Right hindlimb (tissue), 1 donor: ENCODE measurements at regions not wholly inside any gene's neighbourhood (a gene's known extent, or its start where the extent isn't known, plus 50 kb on each side); places are given as distances from the start of the nearest gene placed in this dataset.

Experiments
- DNase-seq: peaks from one replicate; pipeline ENCODE4 v3.0.0-alpha.2; 2018

DNA sequence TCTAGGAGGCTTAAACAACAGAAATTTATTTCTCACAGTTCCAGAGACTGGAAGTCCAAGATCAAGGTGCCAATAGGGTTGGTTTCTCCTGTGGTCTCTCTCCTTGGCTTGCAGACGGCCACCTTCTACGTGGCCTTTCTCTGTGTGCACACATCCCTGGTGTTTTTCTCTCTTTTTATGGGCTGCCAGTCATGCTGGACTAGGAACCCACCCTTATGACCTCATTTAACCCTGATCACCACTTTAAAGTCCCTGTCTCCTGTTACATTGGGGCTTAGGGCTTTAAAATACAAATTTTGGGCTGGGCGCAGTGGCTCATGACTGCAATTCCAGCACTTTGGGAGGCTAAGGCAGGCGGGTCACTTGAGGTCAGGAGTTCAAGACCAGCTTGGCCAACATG, 157.1 kb downstream of the TLE1 start:
- DNase-seq = no peak

DNA sequence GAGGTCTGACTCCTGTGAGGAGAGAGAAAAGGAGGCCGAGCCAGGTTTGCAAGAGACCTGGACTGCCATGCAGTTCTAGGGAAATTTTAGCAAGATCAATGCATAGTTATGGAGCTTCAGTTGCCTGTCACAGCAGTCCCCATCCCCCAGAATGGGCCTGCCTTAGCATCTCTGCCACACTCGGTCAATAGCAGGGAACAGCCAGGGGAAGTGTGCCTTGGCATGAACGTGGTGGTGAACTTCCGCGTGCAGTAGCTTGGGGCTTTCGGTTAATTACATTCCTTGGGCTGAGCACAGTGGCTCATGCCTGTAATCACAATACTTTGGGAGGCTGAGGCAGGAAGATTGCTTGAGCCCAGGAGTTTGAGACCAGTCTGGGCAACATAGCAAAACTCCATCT, 157.8 kb downstream of the TLE1 start:
- no peak for DNase-seq

DNA sequence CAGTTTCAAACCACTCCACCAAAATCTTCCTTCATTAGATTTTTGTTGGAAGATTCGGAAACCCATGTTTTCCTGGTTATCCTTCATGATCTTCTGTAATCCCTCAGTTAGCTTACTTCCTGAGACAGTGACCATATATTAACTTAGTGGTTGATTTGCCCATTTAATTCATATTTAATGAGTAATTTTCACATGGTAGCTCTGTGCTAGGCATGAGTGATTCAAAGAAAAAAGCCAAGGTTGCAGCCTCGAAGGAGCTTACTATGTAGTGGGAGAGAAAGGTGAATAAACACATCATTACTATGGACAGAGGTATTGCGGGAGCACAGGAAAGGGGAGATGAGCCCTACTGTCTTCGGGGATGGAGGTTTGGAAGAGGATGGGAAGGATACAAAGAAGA, 158.5 kb downstream of the TLE1 start:
- DNase-seq = no peak

DNA sequence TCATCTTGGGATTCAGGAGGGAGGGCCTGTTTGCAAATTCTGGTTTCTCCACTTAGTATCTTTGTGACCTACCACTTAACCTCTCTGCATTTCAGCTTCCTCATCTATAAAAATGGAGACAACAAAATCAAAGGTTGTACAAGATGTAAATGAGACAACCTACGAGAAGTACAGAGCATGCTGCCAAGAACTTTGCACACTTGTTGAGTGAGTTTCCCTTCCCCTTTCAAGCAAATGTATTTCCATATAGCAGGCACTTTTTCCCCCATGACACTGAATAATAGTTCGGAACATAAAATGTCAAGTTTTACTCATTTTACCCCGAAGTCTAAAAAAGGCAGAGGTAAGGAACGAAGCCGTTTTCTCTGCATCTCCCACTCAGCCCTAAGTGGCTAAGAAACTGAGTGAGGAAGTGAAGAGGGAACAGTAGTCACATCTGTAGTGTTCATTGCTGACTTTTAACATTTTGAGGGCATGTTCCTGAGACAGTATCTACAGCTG, 159.0 kb downstream of the TLE1 start:
- DNase-seq = no peak

DNA sequence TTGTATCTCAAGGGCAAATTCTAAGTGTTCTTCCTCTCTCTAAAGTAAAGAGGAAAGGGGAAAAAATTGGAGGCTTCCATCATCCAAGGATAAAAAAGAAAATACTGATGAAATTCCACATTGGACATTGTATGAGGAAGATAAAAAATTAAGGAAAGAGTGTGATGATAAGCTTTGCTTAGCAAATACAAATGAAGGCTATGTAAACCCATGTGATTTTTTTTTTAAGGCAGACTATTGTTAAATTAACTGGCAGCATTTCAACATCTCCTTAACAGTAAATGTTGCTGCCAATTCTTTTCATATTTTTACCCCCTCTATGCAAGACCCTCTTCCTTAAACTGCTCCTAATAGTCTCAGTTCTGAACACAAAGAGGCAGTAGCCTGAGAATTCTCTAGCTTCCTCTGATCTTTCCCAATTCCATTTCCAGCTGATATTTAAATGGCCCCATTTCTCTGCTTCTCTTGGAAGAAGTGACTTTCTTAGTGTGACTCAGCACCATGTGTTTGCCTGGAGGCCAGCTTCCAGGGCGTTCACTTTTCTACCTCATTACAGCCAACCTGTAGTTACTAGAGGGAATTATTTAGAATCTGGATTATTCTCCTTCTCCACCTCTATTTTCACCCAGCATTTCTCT, 159.7 kb downstream of the TLE1 start:
- no peak for DNase-seq

DNA sequence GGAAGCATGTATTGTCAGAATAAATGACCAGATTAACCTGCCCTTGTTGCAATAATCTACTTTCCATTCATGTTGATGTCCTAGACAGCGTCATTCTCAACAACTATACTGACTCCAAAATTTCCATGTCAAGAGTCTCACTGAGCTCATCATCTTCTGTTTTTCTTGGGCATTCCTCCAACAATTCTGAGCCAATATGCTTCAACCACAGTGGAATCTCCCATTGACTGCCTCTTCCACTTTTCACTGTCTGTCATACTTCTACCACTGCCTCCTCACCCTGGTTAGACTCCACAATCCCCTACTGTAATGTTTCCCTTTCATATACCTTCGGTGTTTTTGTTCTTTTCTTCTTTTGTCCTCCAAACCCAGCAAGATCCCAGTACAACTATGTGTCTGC, 162.8 kb downstream of the TLE1 start:
- DNase-seq = no peak

DNA sequence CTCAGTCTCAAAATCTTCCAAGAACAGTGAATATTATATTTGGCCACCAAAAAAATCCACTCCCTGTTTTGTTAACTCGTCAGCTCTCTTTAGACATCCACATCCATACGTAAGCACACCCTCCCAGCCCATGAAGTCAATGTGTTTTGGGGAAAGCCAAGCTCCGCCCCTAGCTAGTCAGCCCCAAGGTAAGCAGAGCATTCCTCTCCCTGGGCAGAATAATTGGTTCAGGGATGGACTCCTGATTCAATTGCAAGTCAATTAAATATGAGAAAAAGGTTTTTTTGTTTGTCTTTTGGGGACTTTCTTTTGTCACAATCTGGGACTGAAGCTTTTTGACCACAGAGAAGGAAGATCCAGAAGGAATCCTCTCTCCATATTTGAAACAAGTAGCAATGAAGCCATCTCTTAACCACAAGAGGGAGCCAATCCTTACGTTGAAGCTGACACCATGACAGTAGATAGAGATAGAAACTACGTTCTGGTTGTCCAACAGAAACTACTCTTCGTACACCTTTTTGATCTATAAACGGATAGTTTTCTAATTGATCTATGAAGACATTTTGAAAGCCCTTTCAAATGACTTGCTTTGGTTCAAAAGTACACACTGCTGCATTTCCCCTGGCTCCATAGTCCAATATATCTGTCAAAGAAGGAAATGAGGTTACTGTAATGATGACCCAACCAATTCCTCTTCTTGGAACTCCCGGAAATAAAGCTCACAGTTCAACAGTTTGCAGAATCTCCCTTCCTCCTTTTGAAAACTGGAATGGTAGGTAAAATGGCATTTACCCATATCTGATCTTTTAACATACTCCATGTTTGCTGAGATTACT, 166.4 kb downstream of the TLE1 start:
- DNase-seq = no peak

DNA sequence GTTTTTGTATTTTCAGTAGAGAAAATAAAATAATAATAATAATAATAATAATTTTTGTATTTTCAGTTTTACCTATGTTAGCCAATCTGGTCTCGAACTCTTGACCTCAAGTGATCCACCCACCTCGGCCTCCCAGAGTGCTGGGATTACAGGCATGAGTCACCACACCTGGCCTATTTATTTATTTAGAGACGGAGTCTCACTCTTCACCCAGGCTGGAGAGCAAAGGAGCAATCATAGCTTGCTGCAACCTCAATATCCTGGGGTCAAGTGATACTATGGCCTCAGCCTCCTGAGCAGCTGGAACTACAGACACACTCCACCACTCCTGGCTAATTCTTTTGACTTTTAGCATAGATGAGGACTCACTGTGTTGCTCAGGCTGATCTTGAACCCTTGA, 167.5 kb downstream of the TLE1 start:
- no peak for DNase-seq

DNA sequence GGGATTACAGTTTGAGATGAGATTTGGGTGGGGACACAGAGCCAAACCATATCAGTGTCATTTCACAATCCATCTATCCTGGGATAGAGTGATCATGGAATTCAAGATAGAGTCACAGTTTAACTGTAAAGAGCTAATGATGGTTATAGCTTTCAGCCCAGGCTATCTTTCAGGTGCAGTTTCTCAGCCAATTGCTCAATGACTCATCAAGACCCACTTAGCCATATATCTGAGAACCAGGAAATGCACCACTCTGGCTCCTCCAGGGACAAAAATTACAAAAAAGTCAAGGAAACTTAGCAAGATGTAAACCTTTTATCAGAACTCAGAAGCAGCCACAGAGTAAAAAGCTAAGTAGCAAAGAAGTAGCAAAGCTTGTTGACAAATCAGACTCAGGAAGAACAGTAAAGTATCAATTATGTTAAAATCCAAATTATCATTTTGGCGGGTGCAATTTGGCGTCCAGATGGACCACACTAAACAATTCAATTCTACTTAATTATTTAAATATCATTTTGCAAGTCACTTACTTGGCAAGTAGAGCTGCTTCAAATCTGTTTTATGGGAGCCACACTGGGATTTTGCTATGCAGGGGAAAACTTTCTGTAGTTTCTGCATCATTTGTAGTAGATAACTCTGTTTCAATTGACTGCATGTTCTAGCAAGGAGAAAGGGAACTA, 169.4 kb downstream of the TLE1 start:
- DNase-seq = no peak

DNA sequence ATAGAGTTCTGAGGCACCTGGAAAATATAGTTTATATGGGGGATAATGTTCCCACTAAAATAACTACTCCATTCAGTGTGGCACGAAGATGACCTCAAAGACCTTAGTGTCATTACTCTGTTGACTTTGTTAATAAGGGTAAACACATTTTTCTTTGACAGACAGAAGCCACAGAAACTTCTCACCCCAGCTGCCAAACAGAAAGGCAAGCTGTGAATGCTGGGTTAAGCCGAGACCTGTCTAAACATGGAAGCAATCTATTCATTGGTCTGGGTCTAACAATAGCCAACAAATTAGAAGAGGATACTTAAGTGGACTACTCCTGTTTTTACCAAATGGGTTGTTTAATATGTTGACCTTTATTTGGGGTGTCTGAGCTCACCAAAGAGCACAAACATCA, 171.4 kb downstream of the TLE1 start:
- no peak for DNase-seq

DNA sequence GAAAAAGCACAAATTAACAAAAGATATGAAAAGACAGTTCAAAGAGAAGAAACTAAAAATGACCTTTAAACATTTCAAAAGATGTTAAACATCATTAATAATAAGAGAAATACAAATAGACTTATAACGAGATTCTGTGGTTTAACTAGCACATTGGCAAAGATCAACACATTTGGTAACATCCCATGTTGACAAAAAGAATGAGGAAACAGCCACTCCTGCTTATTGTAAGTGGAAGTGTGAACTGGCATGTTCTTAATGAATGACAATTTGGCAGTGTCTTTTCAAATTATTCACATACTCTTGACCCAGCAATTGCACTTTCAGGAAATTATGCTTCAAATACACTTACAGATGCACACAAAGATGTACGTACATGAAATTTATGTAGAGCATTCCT, 176.3 kb downstream of the TLE1 start:
- DNase-seq = no peak

DNA sequence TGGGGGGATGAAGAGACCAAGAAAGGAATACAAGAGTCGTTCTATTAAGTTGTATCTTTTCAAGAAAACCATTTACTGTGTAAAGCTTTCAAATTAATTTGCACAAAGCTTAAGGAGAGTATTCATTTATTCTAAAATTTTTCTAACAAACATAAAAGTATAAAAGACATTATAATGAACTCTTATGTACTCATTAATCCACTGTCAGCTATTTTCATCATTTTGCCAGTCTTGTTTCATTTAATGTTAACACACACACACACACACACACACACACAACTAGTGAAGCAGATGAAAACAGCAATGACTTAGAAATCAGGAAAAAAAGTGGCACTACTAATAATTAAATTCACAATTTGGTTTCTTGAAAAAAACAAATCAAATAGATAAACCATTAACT, 176.7 kb downstream of the TLE1 start:
- no peak for DNase-seq

DNA sequence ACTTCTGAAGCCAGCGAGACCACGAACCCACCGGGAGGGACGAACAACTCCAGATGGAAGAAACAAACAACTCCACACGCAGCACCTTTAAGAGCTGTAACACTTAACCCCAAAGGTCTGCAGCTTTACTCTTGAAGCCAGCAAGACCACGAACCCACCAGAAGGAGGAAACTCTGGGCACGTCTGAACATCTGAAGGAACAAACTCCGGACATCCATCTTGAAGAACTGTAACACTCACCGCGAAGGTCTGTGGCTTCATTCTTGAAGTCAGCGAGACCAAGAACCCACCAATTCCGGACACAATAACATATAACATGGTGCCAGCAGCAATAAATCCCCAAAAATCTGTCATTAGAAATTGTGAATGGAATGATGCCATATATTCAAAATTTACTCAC, 180.9 kb downstream of the TLE1 start:
- DNase-seq = no peak

DNA sequence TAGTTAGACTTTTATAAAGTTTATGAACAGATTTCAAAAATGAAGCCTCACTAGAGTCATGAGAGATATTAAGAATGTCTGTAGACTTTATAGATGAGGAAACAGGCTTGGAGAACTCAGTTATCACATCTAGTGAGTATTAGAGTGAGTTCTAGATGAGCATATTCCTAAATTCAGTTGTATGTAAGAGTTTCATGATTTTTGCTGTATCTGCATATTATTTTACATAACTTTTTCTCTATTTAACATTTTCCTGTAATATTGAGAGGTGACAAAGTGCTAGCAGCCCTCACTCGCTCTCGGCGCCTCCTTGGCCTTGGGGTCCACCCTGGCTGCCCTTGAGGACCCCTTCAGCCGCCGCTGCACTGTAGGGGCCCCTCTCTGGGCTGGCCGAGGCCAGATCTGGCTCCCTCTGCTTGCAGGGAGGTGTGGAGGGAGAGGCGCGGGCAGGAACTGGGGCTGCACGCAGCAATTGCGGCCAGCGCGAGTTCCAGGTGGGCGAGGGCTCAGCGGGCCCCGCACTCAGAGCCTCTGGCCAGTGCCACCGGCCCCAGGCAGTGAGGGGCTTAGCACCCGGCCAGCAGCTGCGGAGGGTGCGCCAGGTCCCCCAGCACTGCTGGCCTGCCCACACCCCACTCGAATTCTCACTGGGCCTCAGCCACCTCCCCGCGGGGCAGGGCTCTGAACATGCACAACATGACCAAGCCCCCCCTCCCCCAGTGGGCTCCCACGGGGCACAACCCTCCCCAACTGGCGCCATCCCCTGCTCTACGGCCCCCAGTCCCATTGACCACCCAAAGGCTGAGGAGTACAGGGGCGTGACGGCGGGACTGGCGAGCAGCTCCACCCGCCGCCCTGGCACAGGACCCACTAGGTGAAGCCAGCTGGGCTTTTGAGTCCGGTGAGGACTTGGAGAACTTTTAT, 182.1 kb downstream of the TLE1 start:
- DNase-seq = no peak

DNA sequence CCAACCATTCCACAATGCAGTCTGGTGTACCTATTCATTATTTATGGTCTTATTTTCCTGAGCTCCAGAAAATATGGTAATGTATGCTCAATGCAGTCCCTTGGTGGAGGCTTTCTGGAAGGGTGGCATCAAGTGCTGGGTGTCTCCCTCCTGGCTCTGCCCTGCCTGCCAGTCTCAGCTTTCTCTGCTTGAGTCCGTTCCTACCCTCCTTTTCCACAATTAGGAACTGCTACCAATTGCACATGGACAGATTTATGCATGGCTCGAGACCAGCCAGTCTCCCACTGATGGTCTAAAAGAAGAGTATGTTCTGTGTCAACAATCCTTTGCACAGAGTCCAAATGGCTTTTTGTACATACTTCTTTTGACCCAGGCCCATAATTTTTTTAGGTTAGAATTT, 189.8 kb downstream of the TLE1 start:
- no peak for DNase-seq

DNA sequence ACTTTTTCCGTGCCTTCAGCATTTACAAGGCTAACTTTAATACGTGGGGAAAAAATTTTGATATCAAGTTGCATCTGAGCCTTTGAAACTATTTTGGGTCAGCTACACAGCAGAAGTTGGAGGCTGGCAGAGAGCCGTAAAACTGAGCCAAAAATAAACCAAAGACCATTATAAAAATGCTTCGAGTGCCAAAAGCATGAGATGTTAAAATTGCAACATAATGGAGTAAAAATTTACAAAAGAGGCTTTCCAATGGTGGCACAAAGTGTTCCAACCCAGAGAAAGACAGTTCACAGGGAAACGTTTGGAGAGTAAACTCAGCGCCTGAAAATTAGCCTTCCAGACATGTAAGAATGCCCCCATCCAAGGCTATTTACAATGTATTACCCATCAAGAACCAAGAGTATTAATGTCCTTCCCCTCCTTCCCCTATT, 190.3 kb downstream of the TLE1 start:
- peak; percentile 43 for DNase-seq

DNA sequence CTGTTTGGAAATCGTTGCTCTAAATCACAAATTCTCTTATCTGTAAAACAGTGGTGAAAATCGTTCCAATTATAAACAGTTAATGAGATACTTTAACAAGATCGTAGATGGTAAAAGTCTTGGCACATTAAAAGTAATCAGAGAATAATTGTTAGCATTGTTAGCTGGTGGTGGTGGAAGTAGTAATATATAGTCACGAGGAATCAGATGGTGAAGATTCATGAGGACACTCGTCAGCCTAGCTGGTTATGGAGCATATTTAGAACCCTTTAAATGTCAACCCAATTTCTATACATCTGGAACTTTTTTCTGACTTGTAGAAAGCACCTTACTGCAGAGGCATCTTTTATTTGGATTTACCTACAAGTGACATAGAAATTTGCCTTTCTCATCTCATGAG, 190.8 kb downstream of the TLE1 start:
- no peak for DNase-seq

DNA sequence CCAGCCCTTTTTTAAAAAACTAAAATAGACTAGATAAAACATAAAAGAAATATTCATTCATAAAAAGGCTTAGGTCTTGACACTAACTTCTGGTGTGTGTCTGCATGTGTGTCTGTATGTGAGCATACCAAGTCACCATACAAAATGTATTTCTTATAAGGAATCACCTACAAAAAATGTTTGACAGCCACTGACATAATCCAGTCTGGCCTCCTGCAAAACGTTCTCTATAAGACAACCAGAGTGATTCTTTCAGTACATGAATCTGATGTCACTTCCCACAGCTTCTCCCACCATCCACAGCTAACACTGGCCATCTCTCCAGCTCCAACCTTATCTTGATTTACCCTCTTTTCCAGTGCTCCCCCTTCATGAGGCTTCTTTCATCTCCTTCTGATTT, 192.3 kb downstream of the TLE1 start:
- DNase-seq = no peak

DNA sequence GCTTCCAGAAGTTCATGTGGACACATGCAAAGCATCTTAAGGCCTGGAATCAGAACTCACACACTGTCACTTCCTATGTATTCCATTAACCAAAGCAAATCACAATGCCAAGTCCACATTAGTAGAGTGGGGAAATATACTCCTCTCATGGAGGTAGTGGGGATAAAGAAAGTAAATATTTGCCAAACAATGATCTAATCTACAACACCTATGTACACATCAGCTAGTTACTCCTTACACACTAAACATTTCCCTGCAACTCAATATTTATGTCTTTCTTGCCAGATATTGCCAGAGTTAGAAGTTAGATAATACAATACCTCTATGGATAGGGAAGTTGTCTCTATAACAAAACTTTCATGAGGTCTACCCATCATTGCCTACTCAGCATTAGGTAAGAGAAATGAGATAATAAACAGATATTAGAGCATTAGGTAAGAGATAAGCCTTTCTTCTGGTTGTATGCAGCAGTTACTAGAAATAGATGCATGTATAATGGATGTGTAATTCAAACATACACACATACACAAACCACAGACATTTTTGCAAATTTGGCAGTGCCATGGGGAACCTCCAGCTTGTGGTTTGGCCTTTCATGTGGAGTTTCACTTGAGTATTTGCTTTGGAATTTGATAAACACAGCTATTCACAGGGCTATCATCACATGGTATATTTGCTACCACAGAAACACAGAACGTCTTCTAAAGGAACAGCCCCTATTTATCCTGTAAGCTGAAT, 196.5 kb downstream of the TLE1 start:
- DNase-seq = peak; percentile 58

DNA sequence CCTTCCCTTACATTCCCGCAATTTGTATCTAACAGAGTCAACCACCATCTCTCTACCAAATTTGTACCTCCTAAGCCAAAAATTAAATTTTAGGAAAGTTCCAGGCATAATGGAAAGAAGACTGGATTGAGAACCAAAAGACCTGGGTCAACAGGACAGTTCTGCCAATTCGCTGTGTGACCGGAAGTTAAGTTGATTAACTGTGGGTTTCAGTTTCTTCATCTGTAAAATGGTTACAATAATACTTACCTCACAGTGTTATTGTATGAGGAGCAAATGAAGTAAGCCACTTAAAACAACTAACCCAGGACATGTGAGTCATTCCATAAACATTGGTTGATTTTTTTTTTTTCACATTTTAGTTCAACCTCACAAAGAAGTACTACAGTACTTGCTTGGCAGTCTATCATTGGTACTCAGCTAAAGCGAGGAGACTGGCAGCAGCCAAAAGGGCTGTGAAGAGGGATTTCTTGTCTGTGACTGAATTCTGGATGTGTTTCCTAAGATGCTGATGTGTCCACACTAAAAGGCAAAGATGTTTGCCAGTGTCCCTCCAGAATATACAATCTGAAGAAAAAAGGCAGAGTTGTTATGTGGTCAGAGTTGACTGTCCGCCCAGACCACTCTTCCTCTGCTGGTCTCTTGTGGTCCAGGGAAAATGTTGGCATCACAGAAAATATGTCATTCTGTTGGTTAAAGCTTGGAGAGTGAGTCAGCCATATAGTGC, 198.6 kb downstream of the TLE1 start:
- peak; percentile 31 for DNase-seq

DNA sequence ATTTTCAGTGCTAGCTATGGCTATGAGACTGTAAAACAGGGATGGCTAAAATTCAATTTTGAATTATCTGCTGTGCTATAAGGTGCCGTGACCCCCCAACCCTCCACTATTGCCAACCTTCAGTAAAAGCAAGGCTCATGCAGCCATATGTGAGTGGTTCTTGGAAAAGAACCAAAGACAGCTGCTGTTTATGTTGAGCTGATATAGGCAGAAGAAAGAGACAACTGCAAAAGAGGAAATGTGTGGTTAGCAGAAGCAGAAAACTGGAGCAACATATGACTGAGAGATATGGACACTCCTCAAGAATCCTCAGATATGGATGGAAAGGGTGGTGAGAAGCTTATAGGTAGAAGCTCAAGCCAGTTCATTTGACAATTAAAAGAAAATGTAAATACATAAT, 200.3 kb downstream of the TLE1 start:
- no peak for DNase-seq
